NCI-H748 (cell line): ENCODE measurements at regions not wholly inside any gene's neighbourhood (a gene's known extent, or its start where the extent isn't known, plus 50 kb on each side); places are given as distances from the start of the nearest gene placed in this dataset.
"Not testable (repeated sequence)": the region's sequence is repeated elsewhere in the genome, so short reads cannot be mapped to it uniquely, and the experiment has no call there.

Experiments
- DNase-seq: peaks from one replicate; lab custom pipeline; 2025; ENCODE audit not compliant: unreplicated experiment; lab: John Stamatoyannopoulos, UW

DNA sequence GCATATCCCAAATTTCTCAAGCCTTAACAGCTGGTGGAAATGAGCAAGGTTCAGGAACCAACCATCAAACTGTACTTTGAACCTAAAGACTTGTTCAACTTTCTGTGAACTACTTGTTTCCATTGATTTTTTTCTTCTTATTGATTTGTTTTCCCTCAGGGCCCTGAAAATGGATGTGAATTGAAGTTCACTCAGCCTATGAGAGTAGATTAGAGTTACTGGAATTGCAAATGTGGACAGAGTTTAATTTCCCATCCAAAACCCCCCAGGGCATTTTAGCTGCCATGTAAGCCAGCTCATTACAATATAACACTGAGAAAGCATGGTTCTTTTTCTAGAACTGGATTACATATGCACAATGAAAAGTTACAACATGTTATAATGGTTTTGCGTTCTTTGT is 1105.7 kb downstream of the REEP3 start:
- DNase-seq, result no peak

DNA sequence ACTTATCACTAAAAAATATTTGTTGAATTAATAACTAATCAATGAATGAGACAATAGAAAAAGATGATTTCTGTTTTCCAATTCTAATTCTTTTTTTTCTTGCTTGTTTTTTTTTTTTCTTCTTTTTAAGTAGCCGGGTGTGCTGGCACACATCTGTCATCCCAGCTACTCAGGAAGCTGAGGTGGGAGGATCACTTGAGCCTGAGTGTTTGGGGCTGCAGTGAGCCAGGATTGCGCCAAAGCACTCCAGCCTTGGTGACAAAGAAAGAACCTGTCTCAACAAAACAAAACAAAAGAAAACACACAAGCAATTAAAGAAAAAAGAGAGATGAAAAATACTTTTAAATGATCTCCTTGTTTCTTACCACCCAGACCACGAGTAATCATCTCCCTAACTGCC is 1109.3 kb downstream of the REEP3 start:
- no peak for DNase-seq

DNA sequence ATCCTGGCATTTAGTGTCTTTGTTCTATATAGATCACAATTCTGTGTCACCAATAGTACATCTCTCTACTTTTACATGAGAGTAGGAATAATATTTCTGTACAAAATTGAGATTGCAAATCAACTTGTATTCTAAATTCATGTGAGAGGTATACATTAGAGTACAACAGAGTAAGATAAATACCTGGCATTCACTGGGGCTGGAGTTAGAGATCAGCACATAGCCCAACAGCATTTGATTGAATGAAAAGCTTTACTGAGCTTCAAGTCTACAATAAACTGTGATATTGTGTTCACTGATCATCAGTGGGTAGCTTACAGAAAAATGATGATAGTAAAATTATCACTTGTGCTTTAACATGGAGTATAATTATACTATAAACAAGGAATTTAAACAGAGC is 1114.7 kb downstream of the REEP3 start:
- DNase-seq, result no peak

DNA sequence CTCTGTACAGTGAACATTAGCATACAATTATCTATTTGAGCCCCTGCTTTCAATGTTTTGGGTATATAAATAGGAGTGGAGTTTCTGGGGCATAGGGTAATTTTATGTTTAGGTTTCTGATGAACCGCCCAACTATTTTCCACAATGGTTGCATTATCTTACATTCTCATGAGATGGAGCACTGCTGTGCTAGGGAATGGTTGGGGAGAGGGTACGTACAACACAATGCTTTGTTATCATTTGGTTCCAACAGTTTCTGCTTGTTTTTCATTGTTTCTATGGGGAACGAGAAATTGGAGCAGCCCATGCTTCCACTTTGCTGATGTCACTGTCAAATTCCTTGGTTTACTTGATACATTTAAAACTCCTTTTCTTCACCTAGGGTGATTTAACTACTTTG is 1115.3 kb downstream of the REEP3 start:
- no peak for DNase-seq

DNA sequence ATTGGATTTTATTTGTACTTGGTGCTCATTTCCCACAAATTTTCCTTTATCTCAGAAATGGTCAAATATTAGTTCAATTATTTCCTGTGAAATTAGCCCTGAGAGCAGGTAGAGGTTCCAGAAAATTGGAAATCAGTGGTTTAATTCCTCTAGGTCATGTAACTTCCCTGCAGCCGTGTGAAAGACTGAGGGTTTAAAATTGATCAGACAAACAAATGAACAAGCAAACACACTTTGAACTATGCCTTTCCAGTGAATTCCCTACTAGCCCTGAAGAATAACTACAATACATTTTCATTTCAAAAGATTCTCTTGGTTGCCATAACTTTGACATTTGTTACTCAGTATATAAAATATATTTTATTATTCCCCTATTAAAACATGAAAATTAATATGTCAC is 1116.7 kb downstream of the REEP3 start:
- DNase-seq, result no peak

DNA sequence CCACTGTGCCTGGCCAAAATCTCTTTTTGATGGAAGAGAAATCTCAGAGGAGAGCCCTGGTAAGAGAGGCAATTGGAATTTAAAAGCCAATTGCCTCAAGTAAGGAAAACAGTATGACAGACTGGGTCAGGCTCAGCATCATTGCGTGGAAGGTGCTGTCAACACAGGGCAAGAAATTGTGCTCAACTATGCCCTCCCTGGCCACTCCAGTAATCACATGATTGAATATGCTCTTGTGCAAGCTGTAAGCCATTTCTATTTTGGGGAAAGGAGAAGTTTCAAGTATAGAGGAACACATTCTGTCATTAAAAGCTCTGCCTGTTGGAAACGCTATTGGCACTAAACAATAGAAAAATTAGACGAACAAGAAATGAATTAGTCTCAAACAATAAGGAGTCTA is 1127.7 kb downstream of the REEP3 start:
- no peak for DNase-seq

DNA sequence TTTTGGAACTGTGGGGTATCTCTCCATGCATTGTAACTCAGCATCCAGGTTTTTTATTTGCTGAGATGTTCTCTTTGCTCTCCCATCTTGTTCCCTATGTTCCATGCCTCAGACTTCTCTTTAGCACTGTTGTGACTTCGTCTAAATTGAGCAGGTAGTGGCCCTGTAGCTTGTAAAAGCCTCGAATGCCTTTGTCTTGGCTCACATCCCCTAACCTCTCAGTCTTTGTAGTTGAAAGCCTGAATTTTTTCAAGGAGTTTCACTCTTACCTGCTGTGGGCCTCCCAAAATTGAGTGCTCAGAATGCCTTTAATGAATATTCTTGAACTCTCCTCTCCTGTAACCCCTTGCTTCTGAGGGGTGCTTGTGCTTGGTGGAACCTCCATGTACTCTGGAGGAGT is 1137.3 kb downstream of the REEP3 start:
- DNase-seq, result no peak

DNA sequence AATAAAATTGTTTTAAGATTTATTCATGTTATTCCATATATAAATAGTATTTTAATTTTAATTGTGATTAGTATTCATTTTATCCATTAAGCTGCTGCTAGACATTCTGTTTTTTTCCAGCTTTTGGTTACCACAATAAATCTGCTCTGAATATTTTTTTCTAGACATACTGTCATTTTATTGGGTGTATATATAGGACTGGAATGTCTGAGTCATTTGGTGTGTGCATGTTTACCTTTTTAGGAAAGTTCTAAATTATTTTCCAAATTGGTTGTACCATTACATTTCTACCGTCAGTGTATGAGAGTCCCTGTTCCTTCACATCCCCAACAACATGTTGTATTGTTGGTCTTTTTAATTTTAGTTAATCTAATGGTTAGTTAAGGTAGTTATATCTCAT is 1138.1 kb downstream of the REEP3 start:
- no peak for DNase-seq

DNA sequence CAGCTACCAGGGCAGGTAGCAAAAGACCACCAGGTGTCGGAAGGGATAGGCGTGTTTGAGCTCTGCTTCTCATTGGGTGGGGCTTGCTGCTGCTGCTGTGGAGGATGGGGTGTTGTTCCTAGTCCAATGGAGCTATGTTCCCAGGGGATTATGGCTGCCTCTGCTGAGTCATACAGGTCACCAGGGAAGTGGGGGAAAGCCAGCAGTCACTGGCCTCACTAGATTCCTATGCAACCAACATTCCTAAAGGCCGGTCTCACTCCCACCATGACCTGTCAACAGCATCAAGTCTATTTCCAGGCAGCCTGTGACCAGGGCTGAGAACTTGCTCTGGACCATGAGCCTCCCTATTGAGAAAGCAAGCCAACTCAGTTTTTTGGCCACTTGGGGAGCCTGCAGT is 1160.8 kb downstream of the REEP3 start:
- DNase-seq, result no peak

DNA sequence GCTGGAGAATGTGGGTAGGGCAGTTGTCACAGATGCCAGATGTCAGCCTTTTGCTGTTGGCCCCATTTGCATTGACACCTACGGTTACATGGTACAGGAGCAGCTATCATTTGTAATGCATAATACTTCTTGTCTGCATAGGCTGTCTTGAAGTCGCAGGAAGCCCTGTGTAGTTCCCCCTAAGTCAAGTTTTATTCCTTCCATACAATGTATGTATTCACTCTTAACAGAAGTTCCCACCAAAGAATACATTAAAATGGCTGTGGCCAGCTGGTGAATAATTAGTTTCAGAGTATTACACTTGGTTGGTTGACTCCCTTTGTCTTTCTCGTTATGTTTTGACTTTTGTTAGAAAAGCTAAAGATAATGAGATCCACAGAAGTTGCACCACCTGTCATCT is 1169.0 kb downstream of the REEP3 start:
- DNase-seq, result no peak

DNA sequence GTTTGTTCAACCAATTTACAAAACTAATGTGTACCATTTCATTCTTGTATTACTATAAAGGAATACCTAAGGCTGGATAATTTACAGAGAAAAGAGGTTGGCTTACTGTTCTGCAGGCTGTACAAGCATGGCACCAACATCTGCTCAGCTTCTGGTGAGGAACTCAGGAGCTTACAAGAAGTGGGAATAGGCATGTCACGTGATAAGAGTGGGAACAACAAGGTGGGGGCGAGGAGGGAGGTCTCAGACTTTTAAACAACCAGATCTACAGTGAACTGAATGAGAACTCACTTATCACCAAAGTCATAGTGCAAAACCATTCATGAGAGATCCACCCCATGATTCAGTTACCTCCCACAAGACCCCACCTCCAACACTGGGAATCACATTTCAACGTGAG is 1178.0 kb downstream of the REEP3 start:
- DNase-seq, result no peak

DNA sequence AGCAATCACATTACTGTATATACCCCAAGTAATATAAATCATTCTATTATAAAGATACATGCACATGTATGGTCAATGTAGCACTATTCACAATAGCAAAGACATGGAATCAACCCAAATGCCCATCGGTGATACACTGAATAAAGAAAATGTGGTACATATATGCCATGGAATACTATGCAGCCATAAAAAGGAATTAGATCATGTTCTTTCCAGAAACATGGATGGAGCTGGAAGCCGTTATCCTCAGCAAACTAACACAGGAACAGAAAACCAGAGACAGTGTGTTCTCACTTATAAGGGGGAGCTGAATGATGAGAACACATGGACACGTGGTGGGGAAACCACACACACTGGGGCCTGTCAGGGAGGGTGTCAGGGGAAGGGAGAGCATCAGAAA is 1180.9 kb downstream of the REEP3 start:
- not testable (repeated sequence) for DNase-seq

DNA sequence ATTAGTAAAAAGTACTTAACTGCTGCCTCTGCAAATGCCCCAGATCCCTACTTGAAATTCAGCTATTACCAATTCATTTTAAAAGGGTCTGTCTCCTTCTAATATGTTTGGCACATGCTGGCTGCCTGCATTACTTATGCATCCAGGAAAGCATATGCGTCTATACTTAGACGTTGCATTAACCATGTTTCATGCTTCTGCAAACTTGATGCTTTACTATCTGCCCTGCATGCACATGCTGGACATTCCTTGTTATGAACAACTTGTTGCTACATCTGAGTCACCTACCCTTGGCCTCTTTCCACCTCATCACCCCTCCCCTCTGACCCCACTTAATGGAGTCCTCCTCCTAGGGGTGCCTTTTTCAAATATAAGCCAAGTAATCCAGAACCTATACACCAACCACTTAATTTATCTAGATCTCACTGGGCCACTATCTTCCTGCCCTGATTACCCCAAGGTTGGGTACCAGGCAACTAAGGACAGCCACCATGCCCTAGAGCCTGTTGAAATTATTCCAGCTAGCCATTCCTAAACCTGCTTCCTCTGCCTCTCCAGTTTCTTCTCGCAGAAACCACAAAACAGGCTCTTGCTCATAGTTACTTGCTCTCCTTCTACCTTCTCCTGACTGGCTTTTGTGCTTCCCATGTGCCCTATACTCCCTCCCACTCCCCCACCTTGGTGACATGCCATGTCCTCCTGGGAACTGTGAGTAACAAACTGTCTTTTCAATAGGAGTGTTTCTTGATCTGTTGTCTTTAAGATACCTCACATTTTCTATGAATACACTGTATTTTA is 1187.9 kb downstream of the REEP3 start:
- no peak for DNase-seq

DNA sequence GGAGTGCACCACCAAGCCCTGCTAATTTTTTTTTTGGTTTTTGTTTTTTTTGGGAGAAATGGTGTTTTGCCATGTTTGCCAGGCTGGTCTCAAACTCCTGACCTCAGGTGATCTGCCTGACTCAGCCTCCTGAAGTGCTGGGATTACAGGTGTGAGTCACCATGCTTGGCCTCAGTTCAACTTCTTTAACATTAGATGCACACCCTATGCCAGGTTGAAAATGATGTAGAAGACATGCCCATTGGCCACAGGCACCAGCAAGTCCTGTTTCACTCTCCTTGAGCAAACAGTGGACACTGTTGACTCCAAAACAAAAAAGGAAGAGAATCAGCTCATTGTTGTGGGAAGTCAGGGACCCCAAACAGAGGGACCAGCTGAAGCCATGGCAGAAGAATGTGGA is 1205.3 kb downstream of the REEP3 start:
- no peak for DNase-seq

DNA sequence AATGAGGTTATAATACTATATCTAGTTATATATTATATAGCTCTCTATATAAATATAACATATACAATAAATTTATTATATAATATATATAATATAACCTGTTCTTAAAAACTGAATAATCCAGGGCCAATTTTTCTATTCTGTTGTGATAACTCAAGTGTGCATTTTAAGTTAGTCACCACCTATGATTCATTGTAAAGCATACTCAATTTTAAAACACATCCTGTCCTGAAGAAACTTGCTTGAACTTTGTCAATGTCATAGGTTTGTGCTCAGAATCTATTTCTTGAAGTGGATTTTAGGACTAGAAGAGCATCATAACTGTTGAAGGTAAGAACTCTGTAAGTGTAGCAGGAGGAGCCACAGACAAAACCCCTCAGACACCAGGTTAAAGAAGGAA is 1209.8 kb downstream of the REEP3 start:
- no peak for DNase-seq

DNA sequence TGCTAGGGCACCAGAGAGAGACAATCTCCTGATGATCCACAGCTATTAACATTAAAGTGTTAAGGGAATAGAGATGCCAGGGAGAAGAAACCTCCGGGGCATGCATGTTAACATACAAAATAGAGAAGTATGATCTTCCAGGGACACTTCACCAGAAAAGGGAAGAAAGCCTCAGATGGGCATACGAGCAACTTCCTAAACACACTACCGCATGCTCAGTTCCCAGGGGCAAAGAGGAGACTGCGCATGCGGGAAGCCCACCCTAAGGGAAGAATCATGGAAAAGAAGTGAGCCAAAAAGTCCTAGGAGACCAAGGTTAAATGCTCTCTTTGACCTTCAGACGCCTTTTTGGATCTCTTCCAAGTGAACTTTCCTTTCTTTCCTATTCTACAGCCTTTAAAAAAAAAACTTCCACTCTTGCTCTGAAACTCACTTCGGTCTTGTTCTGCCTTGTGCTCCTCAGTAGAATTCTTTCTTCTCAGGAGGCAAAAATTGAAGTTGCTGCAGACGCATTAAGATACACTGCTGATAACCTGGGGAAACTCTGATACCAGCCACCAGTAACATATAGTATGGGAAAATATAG is 1211.3 kb downstream of the REEP3 start:
- DNase-seq, result no peak

DNA sequence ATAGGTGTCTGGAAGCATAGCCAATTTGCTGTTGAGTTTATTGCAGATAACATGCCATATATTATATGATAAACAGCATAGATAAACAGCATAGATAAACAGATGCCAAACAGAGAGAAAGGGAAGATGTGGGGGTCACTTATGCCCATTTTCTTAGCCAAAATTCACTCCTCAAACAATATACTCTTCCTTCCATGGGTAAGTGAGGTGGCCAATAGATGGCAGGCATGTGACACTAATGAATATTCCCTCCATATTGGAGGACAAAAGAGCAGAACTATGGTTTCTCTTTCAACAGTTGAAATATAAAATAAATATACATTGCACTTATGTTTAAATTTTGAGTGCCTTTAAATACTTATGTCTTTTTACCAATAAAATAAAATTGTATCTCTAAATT is 1212.8 kb downstream of the REEP3 start:
- DNase-seq, result peak; percentile 0

DNA sequence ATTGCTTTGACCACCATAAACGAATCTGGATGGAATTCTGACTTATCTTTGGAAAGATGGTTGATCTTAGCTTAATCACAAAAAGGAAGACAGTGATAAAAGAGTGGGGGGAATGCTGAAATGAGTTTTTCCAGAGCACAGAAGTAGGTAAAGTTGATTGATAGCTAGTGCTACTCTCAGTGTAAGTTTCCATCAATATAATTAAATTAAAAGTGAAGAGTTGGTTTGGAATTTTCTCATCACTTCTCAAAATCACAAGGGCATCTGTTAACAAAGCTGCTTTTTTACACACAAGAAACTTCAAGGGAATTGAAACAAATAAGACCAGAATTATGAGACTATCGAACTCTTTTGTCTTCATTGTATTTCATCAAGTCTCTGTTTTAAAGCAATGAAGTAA is 1217.3 kb downstream of the REEP3 start:
- no peak for DNase-seq

DNA sequence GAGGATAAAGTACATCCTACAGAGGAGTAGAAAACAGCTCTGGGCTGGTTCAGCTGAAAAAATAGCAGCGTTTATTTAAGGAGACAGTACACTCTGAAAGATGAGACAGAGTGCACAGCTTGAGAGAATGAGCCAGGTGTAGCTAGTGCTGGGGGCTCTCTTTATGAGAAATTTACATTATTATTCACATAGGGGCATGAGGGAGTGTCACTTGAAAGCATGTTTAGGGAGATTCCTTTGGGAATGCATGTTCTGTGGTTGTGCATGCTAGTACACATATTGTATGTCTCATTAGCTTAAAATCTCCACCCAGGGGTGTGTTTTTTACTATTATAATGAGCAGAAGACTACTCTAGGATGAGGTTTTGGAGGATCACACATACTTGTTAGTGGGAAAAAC is 1224.4 kb downstream of the REEP3 start:
- DNase-seq, result no peak

DNA sequence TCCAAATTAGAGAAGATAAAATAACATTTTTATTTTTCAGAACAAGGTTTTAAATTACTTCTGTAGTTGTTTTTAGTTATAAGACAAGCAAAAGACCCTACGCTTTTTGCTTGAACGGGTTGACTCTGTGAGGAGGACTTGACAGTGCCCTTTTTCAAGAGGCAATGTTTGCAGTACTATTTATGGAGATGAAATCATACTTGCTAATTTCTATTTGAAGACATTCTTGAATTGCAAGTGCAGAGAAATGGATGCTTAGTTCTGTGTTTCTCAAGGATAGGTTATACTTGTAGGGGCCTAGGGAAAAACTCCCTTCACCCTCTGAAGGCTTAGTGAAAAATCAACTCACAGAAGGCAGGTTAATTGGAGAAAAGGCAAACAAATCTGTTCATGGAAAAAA is 1229.5 kb downstream of the REEP3 start:
- no peak for DNase-seq

DNA sequence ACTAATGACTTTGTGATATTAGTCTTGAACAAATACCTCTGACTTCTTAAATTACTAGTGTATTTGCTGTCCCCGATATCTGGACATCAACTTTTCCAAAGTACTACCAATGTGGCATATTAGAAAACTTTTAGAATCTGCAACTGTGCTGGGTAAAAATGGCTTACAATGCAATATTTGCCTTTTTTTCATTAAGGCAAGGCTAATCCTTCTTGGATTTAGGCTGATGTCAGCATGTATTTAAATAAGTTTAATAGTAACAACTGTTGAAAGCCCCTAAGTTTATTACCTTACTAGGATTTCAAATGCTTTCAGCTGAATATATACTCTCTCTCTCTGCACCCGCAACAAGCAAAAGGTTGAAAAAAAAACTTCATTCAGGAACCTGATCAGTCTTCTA is 1232.3 kb downstream of the REEP3 start:
- DNase-seq, result no peak

DNA sequence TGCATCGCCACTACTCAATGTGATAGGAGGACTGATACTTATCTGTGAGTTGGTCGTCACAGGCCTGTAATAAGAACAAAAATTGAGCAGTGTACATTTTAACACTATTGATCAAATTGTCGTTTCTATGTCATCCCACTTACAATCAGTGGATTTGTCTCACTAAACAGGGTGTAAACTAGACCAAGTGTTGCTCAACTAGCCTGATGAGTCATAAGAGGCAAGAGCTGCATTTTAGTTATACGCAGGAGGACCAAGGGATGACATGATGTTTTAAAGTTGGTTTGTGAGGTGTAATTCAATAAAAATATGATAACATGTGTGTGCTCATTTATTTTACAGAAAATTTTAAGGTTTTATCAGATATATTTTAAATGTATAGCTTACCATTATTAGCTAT is 1239.2 kb downstream of the REEP3 start:
- no peak for DNase-seq

DNA sequence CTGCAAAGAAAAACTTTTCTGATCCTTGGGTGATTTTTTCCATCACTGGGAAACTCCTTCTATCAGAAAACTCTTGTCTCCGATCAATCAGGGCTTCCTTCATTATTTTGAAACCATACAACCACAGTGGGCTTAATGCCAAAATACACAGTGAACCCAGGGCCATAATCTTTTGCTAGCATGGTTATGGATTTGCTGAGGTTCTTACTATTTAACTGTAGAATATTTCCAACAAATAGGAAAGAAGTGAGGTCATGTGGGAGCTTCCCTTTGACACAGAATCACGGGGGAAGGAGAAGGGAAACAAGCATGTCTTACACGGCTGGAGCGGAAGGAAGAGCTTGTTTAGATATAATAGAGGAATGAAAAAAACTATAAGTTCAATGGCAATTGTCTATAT is 1241.7 kb downstream of the REEP3 start:
- no peak for DNase-seq
